ENCODE measurements at regions not wholly inside any gene's neighbourhood (a gene's known extent, or its start where the extent isn't known, plus 50 kb on each side); places are given as distances from the start of the nearest gene placed in this dataset.

DNA sequence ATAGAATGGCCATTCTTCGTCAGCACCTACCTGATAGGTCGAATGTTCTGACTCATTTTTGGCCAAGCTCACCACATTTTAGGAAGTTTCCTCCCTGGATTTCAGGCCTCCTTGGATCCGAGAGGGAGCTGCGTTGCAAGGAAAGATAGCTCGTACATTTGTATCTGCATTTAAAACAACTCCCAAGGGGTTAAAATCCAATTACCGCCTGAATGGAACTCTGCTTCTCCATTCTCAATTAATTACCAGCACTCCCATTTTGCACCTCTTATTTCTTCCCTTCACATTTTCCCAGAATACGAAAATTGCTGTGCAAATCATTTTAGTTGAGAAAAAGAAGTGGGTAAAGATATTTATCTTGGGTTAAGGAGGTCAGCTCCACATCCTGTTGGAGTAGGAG, 610.7 kb downstream of the NPHP4 start:
- no peaks in the 10 kb centered on the region for H3K36me3 ChIP-seq (replicated peaks in 1 of 2; ENCODE audit: control extremely low read depth in 1 of 2, control insufficient read depth in 1 of 2, extremely low read depth in 1 of 2, insufficient read depth in 2 of 2, low read length in 1 of 2)
- Mint-ChIP-seq H3K4me3 (no peak overlapping the region), H3K27ac (no peak overlapping the region), H3K9me3 (ENCODE audit: insufficient read depth) (no peaks in the 10 kb centered on the region), H3K27me3 (no peaks in the 10 kb centered on the region), H3K4me1 (no peaks in the 10 kb centered on the region)
- H3K79me2 ChIP-seq (ENCODE audit: control insufficient read depth, insufficient read depth, low read length) = no peaks in the 10 kb centered on the region
- no peaks in the 10 kb centered on the region for H3K9me3 ChIP-seq (ENCODE audit: control extremely low read depth in 1 of 3, control insufficient read depth in 2 of 3, insufficient read depth in 1 of 3, low read length in 2 of 3)
- TF ChIP-seq, protein P1, sequence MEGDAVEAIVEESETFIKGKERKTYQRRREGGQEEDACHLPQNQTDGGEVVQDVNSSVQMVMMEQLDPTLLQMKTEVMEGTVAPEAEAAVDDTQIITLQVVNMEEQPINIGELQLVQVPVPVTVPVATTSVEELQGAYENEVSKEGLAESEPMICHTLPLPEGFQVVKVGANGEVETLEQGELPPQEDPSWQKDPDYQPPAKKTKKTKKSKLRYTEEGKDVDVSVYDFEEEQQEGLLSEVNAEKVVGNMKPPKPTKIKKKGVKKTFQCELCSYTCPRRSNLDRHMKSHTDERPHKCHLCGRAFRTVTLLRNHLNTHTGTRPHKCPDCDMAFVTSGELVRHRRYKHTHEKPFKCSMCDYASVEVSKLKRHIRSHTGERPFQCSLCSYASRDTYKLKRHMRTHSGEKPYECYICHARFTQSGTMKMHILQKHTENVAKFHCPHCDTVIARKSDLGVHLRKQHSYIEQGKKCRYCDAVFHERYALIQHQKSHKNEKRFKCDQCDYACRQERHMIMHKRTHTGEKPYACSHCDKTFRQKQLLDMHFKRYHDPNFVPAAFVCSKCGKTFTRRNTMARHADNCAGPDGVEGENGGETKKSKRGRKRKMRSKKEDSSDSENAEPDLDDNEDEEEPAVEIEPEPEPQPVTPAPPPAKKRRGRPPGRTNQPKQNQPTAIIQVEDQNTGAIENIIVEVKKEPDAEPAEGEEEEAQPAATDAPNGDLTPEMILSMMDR (IDR thresholded peaks at IDR 0.05) = no peak
- TF ChIP-seq EZH2 (IDR thresholded peaks at IDR 0.05; ENCODE audit: borderline replicate concordance, insufficient read depth, low read depth, low read length, poor library complexity, severe bottlenecking) = no peak
- no peaks in the 10 kb centered on the region for H3K27me3 ChIP-seq (replicated peaks in 1 of 4; ENCODE audit: control extremely low read depth in 1 of 4, control insufficient read depth in 3 of 4, insufficient read depth in 4 of 4, low read length in 3 of 4)
- no peak overlapping the region for H3K9ac ChIP-seq (ENCODE audit: low read length)
- ChIA-PET POLR2A (no interaction called here), CTCF (no interaction called here)
- ATAC-seq (ENCODE audit: low read depth) (no peak), DNase-seq (no peak)
- H4K20me1 ChIP-seq (ENCODE audit: control insufficient read depth, insufficient read depth, low read length, poor library complexity, severe bottlenecking) = no peaks in the 10 kb centered on the region
- no peak overlapping the region for H3K27ac ChIP-seq (ENCODE audit: low read length in 2 of 2)
- no peak overlapping the region for H3K4me2 ChIP-seq (replicated peaks; ENCODE audit: low read depth, low read length, poor library complexity, severe bottlenecking)
- H2AFZ ChIP-seq (ENCODE audit: insufficient read depth, low read depth, low read length, poor library complexity, severe bottlenecking) = no peak overlapping the region
- intact Hi-C loops (cut with micrococcal nuclease) = no loop called here
- WGBS (ENCODE audit: insufficient coverage) = 88% methylated on average over 6 of the region's 7 CpGs
- H3K4me3 ChIP-seq (ENCODE audit: control extremely low read depth in 1 of 5, extremely low read depth in 1 of 5, insufficient read depth in 1 of 5, low read depth in 2 of 5, low read length in 4 of 5) = no peak overlapping the region
- H3K4me1 ChIP-seq (ENCODE audit: control insufficient read depth in 2 of 2, insufficient read depth in 2 of 2, low read length in 2 of 2) = no peaks in the 10 kb centered on the region

DNA sequence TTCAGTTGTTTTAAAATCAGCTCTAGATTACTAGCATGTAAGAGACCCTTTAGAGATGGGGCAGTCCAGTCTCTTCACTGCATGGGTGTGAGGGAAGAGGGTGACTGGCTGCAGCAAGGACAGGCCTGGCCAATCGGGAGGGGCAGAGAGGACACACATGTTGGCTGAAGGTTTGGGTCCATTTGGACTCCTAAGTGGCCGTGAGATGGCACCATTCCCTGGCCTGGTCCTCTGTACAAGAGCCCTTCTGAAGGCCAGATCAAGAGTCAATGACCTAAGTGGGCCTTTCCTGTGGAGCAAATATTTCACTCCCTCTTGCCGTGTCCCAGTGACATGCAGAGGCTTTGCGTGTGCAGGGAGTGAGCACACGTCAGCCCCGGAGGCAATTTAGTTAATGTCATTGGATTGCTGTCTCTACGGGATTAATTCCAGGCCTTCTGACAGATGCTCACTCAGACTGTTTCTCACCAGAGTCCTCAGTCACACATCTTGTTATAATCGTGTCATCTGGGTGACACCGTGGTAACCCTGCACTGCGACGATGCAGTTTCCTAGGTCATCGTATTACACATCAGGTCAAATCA, 613.0 kb downstream of the NPHP4 start:
- POLR2A ChIA-PET = no interaction called here

More for the DNA sequence above, 613.0 kb downstream of the NPHP4 start:
- Mint-ChIP-seq H3K4me3 (no peak overlapping the region), H3K4me1 (no peaks in the 10 kb centered on the region), H3K27me3 (no peaks in the 10 kb centered on the region), H3K9me3 (ENCODE audit: insufficient read depth) (no peaks in the 10 kb centered on the region), H3K27ac (no peak overlapping the region)
- intact Hi-C loops (cut with micrococcal nuclease) = no loop called here
- TF ChIP-seq, protein P1 (IDR thresholded peaks at IDR 0.05) = no peak
- TF ChIP-seq EZH2 (IDR thresholded peaks at IDR 0.05; ENCODE audit: borderline replicate concordance, insufficient read depth, low read depth, low read length, poor library complexity, severe bottlenecking) = no peak
- Histone ChIP-seq H3K4me2 (replicated peaks; ENCODE audit: low read depth, low read length, poor library complexity, severe bottlenecking) (no peak overlapping the region), H3K4me1 (ENCODE audit: control insufficient read depth in 2 of 2, insufficient read depth in 2 of 2, low read length in 2 of 2) (no peaks in the 10 kb centered on the region), H3K27me3 (replicated peaks in 1 of 4; ENCODE audit: control extremely low read depth in 1 of 4, control insufficient read depth in 3 of 4, insufficient read depth in 4 of 4, low read length in 3 of 4) (no peaks in the 10 kb centered on the region), H3K9ac (ENCODE audit: low read length) (no peak overlapping the region), H3K4me3 (ENCODE audit: control extremely low read depth in 1 of 5, extremely low read depth in 1 of 5, insufficient read depth in 1 of 5, low read depth in 2 of 5, low read length in 4 of 5) (no peak overlapping the region), H3K27ac (ENCODE audit: low read length in 2 of 2) (no peak overlapping the region), H2AFZ (ENCODE audit: insufficient read depth, low read depth, low read length, poor library complexity, severe bottlenecking) (no peak overlapping the region), H4K20me1 (ENCODE audit: control insufficient read depth, insufficient read depth, low read length, poor library complexity, severe bottlenecking) (no peaks in the 10 kb centered on the region), H3K36me3 (replicated peaks in 1 of 2; ENCODE audit: control extremely low read depth in 1 of 2, control insufficient read depth in 1 of 2, extremely low read depth in 1 of 2, insufficient read depth in 2 of 2, low read length in 1 of 2) (no peaks in the 10 kb centered on the region), H3K9me3 (ENCODE audit: control extremely low read depth in 1 of 3, control insufficient read depth in 2 of 3, insufficient read depth in 1 of 3, low read length in 2 of 3) (peaks cover 0 to 1% (median 0%) of the 10 kb centered on the region in 3 donors), H3K79me2 (ENCODE audit: control insufficient read depth, insufficient read depth, low read length) (no peaks in the 10 kb centered on the region)
- no peak for ATAC-seq (ENCODE audit: low read depth)
- WGBS (ENCODE audit: insufficient coverage) = 98% methylated on average over 12 of the region's 12 CpGs
- CTCF ChIA-PET = no interaction called here
- no peak for DNase-seq
